NB4 (cell line): ENCODE measurements at regions not wholly inside any gene's neighbourhood (a gene's known extent, or its start where the extent isn't known, plus 50 kb on each side); places are given as distances from the start of the nearest gene placed in this dataset.

Experiments
- POLR2A ChIP-seq: IDR thresholded peaks from 2 replicates; pipeline ENCODE4 v1.6.1; 2011; ENCODE audit warnings: mild to moderate bottlenecking; ENCODE audit not compliant: insufficient read length; ENCODE audit errors: extremely low read depth
- TF ChIP-seq, protein P1 (sequence below): IDR thresholded peaks from one replicate; pipeline ENCODE4 v1.5.1; 2012; ENCODE audit warnings: low read depth, low read length

DNA sequence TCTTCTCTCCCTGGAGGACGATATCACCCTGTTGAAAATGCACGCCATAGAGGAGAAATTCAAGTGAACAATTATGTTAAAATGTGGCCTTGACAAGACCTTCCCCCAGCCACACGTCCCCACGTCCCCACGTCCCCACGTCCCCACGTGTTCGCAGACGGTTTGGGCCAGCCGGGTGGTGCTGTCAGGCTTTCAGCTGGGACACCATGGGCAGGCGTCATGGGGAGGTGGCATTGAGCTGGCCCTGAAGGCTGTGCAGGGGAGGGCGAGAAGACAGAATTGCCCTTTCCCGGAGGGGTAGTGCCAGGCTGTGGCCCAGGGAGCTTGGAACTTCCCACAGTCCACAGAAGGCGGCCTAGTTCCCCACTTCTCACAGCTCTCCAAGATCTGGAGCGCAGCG lies 240.7 kb upstream of the RAB6C start:
- TF ChIP-seq, protein P1, sequence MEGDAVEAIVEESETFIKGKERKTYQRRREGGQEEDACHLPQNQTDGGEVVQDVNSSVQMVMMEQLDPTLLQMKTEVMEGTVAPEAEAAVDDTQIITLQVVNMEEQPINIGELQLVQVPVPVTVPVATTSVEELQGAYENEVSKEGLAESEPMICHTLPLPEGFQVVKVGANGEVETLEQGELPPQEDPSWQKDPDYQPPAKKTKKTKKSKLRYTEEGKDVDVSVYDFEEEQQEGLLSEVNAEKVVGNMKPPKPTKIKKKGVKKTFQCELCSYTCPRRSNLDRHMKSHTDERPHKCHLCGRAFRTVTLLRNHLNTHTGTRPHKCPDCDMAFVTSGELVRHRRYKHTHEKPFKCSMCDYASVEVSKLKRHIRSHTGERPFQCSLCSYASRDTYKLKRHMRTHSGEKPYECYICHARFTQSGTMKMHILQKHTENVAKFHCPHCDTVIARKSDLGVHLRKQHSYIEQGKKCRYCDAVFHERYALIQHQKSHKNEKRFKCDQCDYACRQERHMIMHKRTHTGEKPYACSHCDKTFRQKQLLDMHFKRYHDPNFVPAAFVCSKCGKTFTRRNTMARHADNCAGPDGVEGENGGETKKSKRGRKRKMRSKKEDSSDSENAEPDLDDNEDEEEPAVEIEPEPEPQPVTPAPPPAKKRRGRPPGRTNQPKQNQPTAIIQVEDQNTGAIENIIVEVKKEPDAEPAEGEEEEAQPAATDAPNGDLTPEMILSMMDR = no peak
- no peak for TF ChIP-seq POLR2A
